GM12874 (cell line): ENCODE measurements at regions not wholly inside any gene's neighbourhood (a gene's known extent, or its start where the extent isn't known, plus 50 kb on each side); places are given as distances from the start of the nearest gene placed in this dataset.

Experiments
- TF ChIP-seq, protein P1 (sequence below): IDR thresholded peaks from 2 replicates; pipeline ENCODE4 v1.5.1; 2011; ENCODE audit warnings: low read depth, mild to moderate bottlenecking, control low read depth, low read length, moderate library complexity; ENCODE audit not compliant: insufficient read depth

DNA sequence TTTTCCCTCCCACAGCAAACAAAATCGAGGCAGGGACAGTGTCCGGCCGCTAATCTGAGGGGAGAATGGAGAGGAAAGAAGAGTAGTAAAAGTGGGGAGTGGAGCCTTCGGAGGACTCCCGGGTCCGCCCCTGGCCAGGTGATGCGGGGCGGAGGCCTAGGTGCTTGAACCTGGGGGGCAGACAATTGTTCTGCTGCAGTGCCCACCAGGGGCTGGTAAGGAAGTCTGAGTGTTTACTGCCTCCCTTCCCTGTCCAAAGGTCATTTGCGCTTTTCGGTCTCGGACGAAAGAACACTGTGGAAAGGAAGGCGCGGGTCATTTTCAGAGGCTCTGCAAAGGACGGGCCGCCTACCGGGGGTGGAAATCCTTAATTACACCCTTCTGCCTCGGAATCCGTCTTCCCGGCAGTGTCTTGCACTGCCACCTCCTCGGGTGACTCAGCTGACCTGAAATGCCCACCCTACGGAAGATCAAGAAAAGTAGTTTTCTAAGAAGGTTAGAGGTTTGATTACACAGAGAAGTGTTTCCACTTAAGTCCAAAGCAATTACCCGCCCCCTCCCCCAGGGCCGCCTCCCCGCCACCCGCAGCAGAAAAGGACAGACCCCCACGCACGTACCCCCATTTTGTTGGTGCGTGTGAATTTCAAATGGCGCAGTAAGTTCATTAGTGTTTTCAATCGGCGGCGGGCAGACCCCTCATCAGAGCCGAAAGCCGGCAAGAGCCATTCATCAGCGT lies 99.9 kb upstream of the TENM3 start:
- TF ChIP-seq, protein P1, sequence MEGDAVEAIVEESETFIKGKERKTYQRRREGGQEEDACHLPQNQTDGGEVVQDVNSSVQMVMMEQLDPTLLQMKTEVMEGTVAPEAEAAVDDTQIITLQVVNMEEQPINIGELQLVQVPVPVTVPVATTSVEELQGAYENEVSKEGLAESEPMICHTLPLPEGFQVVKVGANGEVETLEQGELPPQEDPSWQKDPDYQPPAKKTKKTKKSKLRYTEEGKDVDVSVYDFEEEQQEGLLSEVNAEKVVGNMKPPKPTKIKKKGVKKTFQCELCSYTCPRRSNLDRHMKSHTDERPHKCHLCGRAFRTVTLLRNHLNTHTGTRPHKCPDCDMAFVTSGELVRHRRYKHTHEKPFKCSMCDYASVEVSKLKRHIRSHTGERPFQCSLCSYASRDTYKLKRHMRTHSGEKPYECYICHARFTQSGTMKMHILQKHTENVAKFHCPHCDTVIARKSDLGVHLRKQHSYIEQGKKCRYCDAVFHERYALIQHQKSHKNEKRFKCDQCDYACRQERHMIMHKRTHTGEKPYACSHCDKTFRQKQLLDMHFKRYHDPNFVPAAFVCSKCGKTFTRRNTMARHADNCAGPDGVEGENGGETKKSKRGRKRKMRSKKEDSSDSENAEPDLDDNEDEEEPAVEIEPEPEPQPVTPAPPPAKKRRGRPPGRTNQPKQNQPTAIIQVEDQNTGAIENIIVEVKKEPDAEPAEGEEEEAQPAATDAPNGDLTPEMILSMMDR: no peak

DNA sequence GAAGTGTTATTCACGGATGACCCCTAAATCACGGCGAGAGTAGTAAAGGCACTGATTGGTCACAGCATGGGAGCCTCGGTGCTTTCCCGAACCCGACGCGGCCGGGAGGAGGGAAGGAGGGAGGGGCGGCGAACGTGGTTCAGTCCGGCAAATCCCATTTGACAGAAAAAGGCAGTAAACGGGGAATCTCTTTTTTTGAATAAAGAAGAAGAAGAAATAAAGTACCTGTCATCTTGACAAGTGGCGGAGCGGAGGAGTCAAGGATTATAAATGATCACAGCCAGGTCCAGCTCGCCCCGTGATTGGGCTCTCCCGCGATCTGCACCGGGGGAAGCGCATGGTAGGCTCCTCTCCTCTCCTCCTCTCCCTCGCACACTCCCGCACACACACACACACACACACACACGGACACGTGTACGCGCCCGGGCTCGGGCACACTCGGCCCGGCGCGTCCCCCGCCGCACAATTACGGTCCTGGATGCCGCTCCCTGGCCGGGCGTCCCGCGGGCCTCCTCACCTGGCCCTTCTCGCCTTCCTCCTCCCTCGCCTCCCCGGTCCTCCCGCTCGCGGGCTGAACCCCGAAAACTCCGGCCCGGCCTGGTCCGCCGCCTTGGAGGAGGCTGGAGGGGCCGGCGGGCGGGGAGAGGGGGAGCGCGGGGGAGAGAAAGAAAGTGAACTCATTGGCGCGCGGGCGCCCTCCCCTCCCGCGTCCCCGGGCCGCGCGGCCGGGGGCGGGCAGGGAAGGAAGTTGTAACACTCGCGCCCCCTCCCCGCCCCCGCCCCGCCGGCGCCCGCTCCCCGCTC lies 99.2 kb upstream of the TENM3 start:
- TF ChIP-seq, protein P1: no peak

DNA sequence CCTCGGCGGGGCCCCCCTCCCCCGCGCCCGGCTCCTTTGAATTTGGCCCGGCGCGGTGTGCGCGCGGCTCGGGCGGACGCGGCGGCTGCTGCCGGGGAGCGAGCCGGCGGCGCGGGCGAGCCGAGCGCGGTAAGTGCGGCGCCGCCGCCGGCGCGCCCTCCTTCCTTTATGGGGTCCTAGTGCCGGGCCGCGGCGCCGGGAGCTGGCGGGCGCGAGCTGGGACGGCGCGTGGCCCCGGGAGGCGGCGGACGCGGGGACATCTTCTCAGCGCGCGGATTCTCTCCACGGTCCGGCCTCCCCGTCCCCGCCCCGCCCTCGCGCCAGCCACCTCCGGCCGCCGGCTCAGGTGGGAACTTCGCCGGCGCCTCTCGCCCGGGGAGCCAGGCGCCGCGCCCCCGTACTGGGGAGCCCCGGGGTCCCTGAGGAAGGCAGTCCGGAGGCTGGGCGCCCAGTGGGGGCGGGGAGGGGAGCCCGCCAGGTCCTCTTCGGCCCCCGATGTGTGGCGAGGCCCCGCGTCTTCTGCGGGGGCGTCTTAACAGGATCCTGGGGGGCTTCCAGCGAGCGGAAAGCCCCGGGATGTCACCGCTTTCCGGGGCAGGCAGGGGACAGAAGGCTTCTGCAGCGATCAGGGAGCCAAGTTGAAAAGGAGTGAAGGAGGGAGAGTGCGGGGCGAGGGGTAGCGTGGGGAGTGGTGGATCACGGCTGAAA lies 98.4 kb upstream of the TENM3 start:
- TF ChIP-seq, protein P1: no peak

DNA sequence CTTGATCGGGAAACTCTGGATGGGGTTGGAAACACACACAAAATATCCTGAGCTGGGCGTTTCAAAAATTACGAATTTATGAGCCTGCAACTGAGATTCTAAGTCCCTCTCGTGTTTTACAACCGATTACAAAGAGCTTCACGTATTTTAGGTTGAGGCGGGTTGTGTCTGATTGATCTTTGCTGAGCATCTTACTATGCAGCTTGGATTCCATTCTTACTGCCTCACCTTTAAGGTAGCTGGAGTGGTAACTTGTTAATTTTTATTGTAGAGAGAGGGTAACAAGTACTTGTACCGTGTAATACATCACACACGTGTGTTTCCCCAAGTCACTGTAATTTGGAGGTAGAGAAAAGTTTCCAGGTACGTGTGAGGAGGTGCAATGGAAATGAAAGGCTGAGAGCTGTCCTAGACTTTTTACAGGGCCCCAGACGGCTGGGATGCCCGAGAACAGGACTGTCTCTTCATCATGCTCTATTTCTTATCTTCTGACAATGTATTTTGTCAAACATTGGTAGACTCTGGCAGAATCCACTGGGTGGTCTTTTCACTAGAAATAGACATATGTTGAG lies 97.8 kb upstream of the TENM3 start:
- TF ChIP-seq, protein P1: no peak

DNA sequence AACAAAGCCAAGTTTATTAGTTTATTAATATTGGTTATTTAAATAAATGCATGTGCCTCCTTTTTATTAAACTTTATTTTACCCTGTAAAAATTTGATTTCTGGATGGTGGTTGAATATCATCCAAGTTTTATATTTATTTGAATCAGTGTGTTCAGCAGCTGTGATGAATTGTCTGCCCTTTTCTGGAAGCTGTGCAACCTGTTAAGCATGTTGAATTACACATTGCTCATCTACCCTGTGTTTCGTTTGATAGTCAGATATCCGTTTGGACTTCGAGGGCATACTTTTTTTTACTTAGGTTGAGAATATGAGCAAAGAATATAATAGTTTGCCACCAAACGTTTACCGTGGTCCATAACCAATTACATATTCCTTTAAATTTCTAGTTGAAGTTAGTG lies 95.8 kb upstream of the TENM3 start:
- TF ChIP-seq, protein P1: no peak

DNA sequence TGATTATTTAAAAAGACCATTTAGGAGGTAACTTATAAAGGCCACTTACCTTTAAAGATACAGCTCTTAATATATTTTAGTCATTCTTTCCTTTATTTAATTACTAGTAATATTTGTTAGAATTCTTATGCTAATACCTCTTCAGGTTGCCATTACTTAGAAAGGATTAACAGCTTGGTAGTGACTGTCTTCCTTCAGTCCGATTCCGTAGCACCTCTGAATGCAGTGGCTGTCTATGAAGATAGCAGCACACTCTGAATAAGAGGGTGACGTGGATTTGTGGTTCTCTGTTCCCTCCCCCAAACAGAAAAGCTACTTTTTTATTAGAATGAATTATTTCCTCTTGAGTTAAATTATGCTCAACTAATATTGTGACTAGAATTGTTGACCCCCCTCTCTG lies 92.6 kb upstream of the TENM3 start:
- TF ChIP-seq, protein P1: no peak

DNA sequence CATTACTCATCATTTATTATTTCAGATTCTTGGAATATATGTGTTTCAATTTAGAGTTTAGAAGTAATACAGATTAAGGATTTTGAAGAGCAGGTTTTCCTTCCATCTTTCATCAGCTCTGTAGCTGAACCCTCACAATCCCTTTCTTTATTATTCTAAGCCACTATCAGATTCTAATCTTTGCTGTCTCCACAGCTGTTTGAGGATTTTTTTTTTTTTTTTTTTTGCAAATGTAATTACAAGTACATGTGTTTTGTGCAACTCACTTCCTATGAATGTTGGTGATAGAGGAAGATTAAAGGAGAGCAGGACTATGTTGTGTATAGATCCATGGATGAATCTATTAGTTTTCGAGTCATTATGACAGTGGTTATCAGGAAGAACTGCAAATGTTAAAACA lies 87.4 kb upstream of the TENM3 start:
- TF ChIP-seq, protein P1: no peak
